ENCODE measurements at regions not wholly inside any gene's neighbourhood (a gene's known extent, or its start where the extent isn't known, plus 50 kb on each side); places are given as distances from the start of the nearest gene placed in this dataset.

- no peak for TF ChIP-seq CTCF (IDR thresholded peaks at IDR 0.05)
Observed at GRCh38 chr6:40891131-40891530, 147.9 kb downstream of the UNC5CL start.

- no peak for TF ChIP-seq CTCF (IDR thresholded peaks at IDR 0.05)
Observed at GRCh38 chr6:40889137-40889832, 149.7 kb downstream of the UNC5CL start.

GRCh38 chr6:40888456-40888990 is 150.5 kb downstream of the UNC5CL start:
- TF ChIP-seq CTCF (IDR thresholded peaks at IDR 0.05): no peak

GRCh38 chr6:40887792-40888340 is 151.2 kb downstream of the UNC5CL start:
- no peak for TF ChIP-seq CTCF (IDR thresholded peaks at IDR 0.05)

- TF ChIP-seq CTCF (IDR thresholded peaks at IDR 0.05): no peak
Observed at GRCh38 chr6:40887079-40887791, 151.8 kb downstream of the UNC5CL start.

GRCh38 chr6:40885139-40885774 is 153.8 kb downstream of the UNC5CL start:
- TF ChIP-seq CTCF (IDR thresholded peaks at IDR 0.05): no peak

- TF ChIP-seq CTCF (IDR thresholded peaks at IDR 0.05): no peak
Observed at GRCh38 chr6:40882323-40882997, 156.6 kb downstream of the UNC5CL start.
